ENCODE measurements at regions not wholly inside any gene's neighbourhood (a gene's known extent, or its start where the extent isn't known, plus 50 kb on each side); places are given as distances from the start of the nearest gene placed in this dataset.

- Histone ChIP-seq H3K4me3 (no peak overlapping the region), H3K27me3 (no peaks in the 10 kb centered on the region), H3K4me1 (no peaks in the 10 kb centered on the region), H3K27ac (replicated peaks in 1 of 4) (no peak overlapping the region), H3K9me3 (no peaks in the 10 kb centered on the region), H3K36me3 (no peaks in the 10 kb centered on the region)
- 60% methylated on average over 2 of the region's 2 CpGs for WGBS
- TF ChIP-seq POLR2AphosphoS5 (IDR thresholded peaks at IDR 0.05) (no peak), EP300 (IDR thresholded peaks at IDR 0.05) (no peak), POLR2A (IDR thresholded peaks at IDR 0.05; ENCODE audit: low read depth) (no peak), CTCF (IDR thresholded peaks at IDR 0.05) (no peak)
- intact Hi-C loops (cut with DNase I) = no loop called here
- DNase-seq (ENCODE audit: extremely low spot score) = no peak
Measured at GRCh38 chr9:29393064-29393463, 1819.8 kb upstream of the C9orf72 start.

GRCh38 chr9:29394855-29395254 lies 1821.6 kb upstream of the C9orf72 start:
- Histone ChIP-seq H3K36me3 (no peaks in the 10 kb centered on the region), H3K4me1 (no peaks in the 10 kb centered on the region), H3K4me3 (no peak overlapping the region), H3K27ac (replicated peaks in 1 of 4) (no peak overlapping the region), H3K27me3 (no peaks in the 10 kb centered on the region), H3K9me3 (no peaks in the 10 kb centered on the region)
- no peak for DNase-seq (ENCODE audit: extremely low spot score)
- WGBS = 90% methylated on average over 1 of the region's 1 CpG
- intact Hi-C loops (cut with DNase I) = no loop called here
- TF ChIP-seq EP300 (IDR thresholded peaks at IDR 0.05) = no peak

- TF ChIP-seq CTCF (IDR thresholded peaks at IDR 0.05) (no peak), POLR2AphosphoS5 (IDR thresholded peaks at IDR 0.05) (no peak), POLR2A (IDR thresholded peaks at IDR 0.05; ENCODE audit: low read depth) (no peak), EP300 (IDR thresholded peaks at IDR 0.05) (no peak)
- H3K4me1 ChIP-seq = no peaks in the 10 kb centered on the region
- H3K4me3 ChIP-seq = no peak overlapping the region
- no peaks in the 10 kb centered on the region for H3K27me3 ChIP-seq
- no peak overlapping the region for H3K27ac ChIP-seq (replicated peaks in 1 of 4)
- no peaks in the 10 kb centered on the region for H3K36me3 ChIP-seq
- intact Hi-C loops (cut with DNase I) = no loop called here
- DNase-seq (ENCODE audit: extremely low spot score) = no peak
- H3K9me3 ChIP-seq = no peaks in the 10 kb centered on the region
- 79% methylated on average over 3 of the region's 3 CpGs for WGBS
Measured at GRCh38 chr9:29397148-29397547, 1823.9 kb upstream of the C9orf72 start.

- WGBS = 91% methylated on average over 2 of the region's 2 CpGs
- TF ChIP-seq POLR2AphosphoS5 (IDR thresholded peaks at IDR 0.05) (no peak), EP300 (IDR thresholded peaks at IDR 0.05) (no peak), CTCF (IDR thresholded peaks at IDR 0.05) (no peak), POLR2A (IDR thresholded peaks at IDR 0.05; ENCODE audit: low read depth) (no peak)
- H3K36me3 ChIP-seq = no peaks in the 10 kb centered on the region
- H3K4me1 ChIP-seq = no peaks in the 10 kb centered on the region
- H3K9me3 ChIP-seq = no peaks in the 10 kb centered on the region
- H3K27me3 ChIP-seq = no peaks in the 10 kb centered on the region
- no peak overlapping the region for H3K4me3 ChIP-seq
- no peak for DNase-seq (ENCODE audit: extremely low spot score)
- intact Hi-C loops (cut with DNase I) = no loop called here
- no peak overlapping the region for H3K27ac ChIP-seq (replicated peaks in 1 of 4)
Measured at GRCh38 chr9:29416204-29416603, 1842.9 kb upstream of the C9orf72 start.

GRCh38 chr9:29422438-29422837 lies 1849.2 kb upstream of the C9orf72 start:
- Histone ChIP-seq H3K27me3 (no peaks in the 10 kb centered on the region), H3K27ac (replicated peaks in 1 of 4) (no peak overlapping the region), H3K36me3 (no peaks in the 10 kb centered on the region), H3K9me3 (no peaks in the 10 kb centered on the region), H3K4me3 (no peak overlapping the region), H3K4me1 (no peaks in the 10 kb centered on the region)
- no peak for TF ChIP-seq EP300 (IDR thresholded peaks at IDR 0.05)
- no peak for TF ChIP-seq POLR2AphosphoS5 (IDR thresholded peaks at IDR 0.05)
- TF ChIP-seq CTCF (IDR thresholded peaks at IDR 0.05) = no peak
- TF ChIP-seq POLR2A (IDR thresholded peaks at IDR 0.05; ENCODE audit: low read depth) = no peak
- intact Hi-C loops (cut with DNase I) = no loop called here
- DNase-seq (ENCODE audit: extremely low spot score) = no peak
- WGBS = 44% methylated on average over 3 of the region's 3 CpGs

Measured in esophagus muscularis mucosa (tissue), 4 donors.